IPS DF 6.9 (cell line): ENCODE measurements at regions not wholly inside any gene's neighbourhood (a gene's known extent, or its start where the extent isn't known, plus 50 kb on each side); places are given as distances from the start of the nearest gene placed in this dataset.
"Not testable (repeated sequence)": the region's sequence is repeated elsewhere in the genome, so short reads cannot be mapped to it uniquely, and the experiment has no call there.

Experiments used
- DNase-seq: peaks from one replicate; pipeline ENCODE4 v3.0.0-alpha.2; 2013; ENCODE audit warnings: low read depth, low spot score
- H3K27ac ChIP-seq: one replicate; pipeline ENCODE4 v1.5.1; 2013; ENCODE audit warnings: low read length, control low read depth
- H3K27me3 ChIP-seq: 2 replicates; pipeline ENCODE4 v1.6.1; 2013; ENCODE audit warnings: mild to moderate bottlenecking, low read length; ENCODE audit not compliant: control insufficient read depth, insufficient read depth
- H3K36me3 ChIP-seq: 2 replicates; pipeline ENCODE4 v1.6.1; 2013; ENCODE audit warnings: low read length; ENCODE audit not compliant: control insufficient read depth, insufficient read depth
- H3K4me1 ChIP-seq: 2 replicates; pipeline ENCODE4 v1.6.1; 2013; ENCODE audit warnings: low read length; ENCODE audit not compliant: control insufficient read depth, insufficient read depth
- H3K4me3 ChIP-seq: 2 replicates; pipeline ENCODE4 v1.5.1; 2013; ENCODE audit warnings: mild to moderate bottlenecking, low read length
- H3K9me3 ChIP-seq: 2 replicates; pipeline ENCODE4 v1.6.1; 2013; ENCODE audit warnings: low read length, inconsistent platforms; ENCODE audit not compliant: control insufficient read depth, insufficient read depth
- WGBS: extraction: QIAGEN DNeasy Blood & Tissue Kit; methylation state at CpG from one replicate; pipeline ENCODE4 v1.1.7; 2013; ENCODE audit warnings: mixed read lengths, missing lambda C conversion rate; ENCODE audit not compliant: insufficient read length, insufficient coverage; 5-methylcytosine and 5-hydroxymethylcytosine counted together

DNA sequence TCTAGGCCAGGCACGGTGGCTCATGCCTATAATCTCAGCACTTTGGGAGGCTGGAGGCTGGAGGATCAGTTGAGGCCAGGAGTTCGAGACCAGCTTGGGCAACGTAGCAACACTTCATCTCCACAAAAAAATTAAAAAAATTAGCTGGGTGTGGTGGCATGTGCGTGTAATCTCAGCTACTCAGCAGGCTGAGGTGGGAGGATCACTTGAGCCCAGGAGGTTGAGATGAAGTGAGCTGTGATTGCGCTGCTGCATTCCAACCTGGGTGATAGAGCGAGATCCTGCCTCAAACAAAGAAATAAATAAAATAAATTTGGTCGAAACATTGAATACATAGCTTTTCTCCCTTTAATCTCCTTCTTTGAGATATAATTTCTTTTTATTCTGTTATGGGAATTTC is 80.6 kb upstream of the ITGB1 start:
- Histone ChIP-seq H3K9me3 (no peaks in the 10 kb centered on the region), H3K27me3 (no peaks in the 10 kb centered on the region), H3K4me1 (peaks cover 3% of the 10 kb centered on the region), H3K4me3 (no peak overlapping the region), H3K36me3 (no peaks in the 10 kb centered on the region), H3K27ac (no peak overlapping the region)
- no CpG with 5 or more reads among the region's 7 CpGs for WGBS
- DNase-seq = no peak

DNA sequence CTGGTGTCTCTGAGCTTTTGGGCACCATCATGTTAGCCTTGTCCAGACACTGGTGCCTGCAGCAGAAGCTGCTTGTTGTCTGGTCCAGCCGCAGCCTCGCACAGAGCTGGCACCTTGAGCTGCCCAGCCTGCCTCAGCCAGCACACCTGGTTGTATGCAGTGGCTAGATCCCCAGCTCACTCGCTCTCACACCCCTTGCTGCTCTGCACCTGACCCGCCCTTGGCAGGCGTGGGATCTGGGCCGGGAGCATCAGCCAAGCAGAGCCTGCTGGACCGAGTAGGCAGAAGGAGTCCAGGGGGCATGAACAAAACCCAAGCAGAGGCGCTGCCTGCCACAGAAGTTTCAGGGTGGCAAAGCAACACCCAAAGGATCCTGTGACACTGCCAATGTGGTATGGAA is 79.7 kb upstream of the ITGB1 start:
- no peaks in the 10 kb centered on the region for H3K9me3 ChIP-seq
- DNase-seq = no peak
- no peaks in the 10 kb centered on the region for H3K36me3 ChIP-seq
- H3K4me1 ChIP-seq = peaks cover 3% of the 10 kb centered on the region
- H3K27ac ChIP-seq = no peak overlapping the region
- no peak overlapping the region for H3K4me3 ChIP-seq
- WGBS = no CpG with 5 or more reads among the region's 8 CpGs
- no peaks in the 10 kb centered on the region for H3K27me3 ChIP-seq

DNA sequence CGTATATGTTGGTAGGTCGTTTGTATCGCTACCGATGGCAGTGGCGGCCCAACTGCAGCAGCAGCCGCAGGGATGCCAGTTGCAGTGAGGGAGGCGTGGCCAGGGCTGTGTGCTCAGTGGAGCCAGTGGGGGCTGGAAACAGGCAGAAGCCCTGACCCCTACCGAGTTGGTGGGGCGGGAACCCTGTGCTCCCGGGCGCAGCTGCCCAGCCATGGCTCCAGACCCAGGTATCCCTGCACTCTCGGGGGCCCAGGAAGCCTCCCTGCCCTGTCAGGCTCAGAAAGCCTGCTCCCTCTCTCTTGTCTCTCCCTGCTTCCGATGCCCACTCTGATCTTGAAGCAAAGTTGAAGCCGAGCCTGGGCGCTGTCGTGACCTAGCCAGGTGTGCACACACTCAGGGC is 78.6 kb upstream of the ITGB1 start:
- WGBS = no CpG with 5 or more reads among the region's 16 CpGs
- no peak overlapping the region for H3K4me3 ChIP-seq

DNA sequence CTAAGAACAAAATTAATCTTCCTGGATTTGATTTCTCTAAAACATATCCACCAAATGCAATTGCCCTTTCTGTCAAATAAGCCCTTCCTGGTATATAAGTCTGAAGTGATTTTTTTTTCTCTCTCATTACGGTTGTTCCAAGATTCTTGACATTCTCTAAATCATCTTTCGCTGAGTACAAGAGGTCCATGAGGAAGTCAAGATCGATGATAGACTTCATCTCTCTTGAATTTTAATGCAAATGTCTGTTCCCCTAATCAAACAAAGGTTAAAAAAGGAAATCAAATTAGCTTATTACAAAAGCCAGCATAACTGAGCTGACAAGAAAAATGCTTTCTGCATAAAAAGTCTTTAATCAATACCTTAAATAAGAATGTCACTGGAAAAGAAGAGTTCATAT is 77.4 kb upstream of the ITGB1 start:
- Histone ChIP-seq H3K27me3 (no peaks in the 10 kb centered on the region), H3K4me1 (peaks cover 2% of the 10 kb centered on the region; the same call in 1 of the 2 replicates), H3K4me3 (no peak overlapping the region), H3K9me3 (no peaks in the 10 kb centered on the region; the same call in 1 of the 2 replicates), H3K27ac (no peak overlapping the region), H3K36me3 (no peaks in the 10 kb centered on the region)
- no CpG with 5 or more reads among the region's 3 CpGs for WGBS
- no peak for DNase-seq

More for the DNA sequence above, 78.6 kb upstream of the ITGB1 start:
- H3K9me3 ChIP-seq = no peaks in the 10 kb centered on the region
- DNase-seq = no peak
- H3K27me3 ChIP-seq = no peaks in the 10 kb centered on the region
- peaks cover 2% of the 10 kb centered on the region for H3K4me1 ChIP-seq
- H3K27ac ChIP-seq = no peak overlapping the region
- H3K36me3 ChIP-seq = no peaks in the 10 kb centered on the region

DNA sequence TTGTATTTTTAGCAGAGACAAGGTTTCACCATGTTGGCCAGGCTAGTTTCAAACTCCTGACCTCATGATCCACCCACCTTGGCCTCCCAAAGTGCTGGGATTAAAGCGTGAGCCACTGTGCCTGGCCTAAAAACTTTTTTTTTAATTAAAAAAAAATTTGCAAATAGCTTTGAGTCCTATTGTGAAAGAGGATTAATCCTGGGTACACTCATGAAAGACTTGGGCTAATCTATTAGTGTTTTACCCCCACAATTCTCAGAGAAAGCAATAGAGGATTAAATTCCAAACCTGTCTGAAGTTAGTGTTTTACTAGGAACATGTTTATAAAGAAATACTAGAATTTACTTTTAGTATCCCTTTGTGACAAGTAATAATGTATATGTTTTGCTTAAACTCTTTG is 76.9 kb upstream of the ITGB1 start:
- no peak for DNase-seq
- H3K9me3 ChIP-seq = no peaks in the 10 kb centered on the region; the same call in 1 of the 2 replicates
- no CpG with 5 or more reads among the region's 1 CpG for WGBS
- H3K4me3 ChIP-seq = no peak overlapping the region
- H3K4me1 ChIP-seq = peaks cover 2% of the 10 kb centered on the region; the same call in 1 of the 2 replicates
- H3K27me3 ChIP-seq = no peaks in the 10 kb centered on the region
- H3K36me3 ChIP-seq = no peaks in the 10 kb centered on the region
- no peak overlapping the region for H3K27ac ChIP-seq

DNA sequence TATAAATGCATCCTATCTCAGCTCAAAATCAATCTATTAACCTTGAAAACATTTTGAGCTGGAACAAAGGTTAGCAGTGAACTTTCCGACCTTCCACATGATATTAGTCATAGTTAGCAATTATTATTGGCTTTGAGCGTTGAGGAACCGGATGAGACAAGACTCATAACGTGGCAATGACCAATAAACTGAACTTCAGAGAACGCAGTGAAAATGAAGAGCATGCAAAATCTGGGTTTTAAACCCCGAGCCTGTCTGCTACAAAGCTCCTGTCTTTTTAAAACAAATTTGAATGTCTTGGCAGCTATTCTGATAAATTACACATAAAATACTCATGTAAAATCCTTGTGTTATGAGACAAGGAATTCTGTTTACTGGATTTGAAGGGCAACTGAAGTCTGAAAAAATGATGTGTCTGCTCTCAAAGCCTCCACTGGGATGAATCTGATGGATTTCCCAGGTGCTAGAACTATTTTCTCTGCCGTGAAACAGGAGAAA is 74.7 kb upstream of the ITGB1 start:
- H3K9me3 ChIP-seq = no peaks in the 10 kb centered on the region; the same call in 1 of the 2 replicates
- no peak for DNase-seq
- peaks cover 2% of the 10 kb centered on the region; the same call in 1 of the 2 replicates for H3K4me1 ChIP-seq
- WGBS = no CpG with 5 or more reads among the region's 7 CpGs
- no peak overlapping the region for H3K4me3 ChIP-seq
- H3K36me3 ChIP-seq = no peaks in the 10 kb centered on the region
- no peak overlapping the region for H3K27ac ChIP-seq
- H3K27me3 ChIP-seq = no peaks in the 10 kb centered on the region

DNA sequence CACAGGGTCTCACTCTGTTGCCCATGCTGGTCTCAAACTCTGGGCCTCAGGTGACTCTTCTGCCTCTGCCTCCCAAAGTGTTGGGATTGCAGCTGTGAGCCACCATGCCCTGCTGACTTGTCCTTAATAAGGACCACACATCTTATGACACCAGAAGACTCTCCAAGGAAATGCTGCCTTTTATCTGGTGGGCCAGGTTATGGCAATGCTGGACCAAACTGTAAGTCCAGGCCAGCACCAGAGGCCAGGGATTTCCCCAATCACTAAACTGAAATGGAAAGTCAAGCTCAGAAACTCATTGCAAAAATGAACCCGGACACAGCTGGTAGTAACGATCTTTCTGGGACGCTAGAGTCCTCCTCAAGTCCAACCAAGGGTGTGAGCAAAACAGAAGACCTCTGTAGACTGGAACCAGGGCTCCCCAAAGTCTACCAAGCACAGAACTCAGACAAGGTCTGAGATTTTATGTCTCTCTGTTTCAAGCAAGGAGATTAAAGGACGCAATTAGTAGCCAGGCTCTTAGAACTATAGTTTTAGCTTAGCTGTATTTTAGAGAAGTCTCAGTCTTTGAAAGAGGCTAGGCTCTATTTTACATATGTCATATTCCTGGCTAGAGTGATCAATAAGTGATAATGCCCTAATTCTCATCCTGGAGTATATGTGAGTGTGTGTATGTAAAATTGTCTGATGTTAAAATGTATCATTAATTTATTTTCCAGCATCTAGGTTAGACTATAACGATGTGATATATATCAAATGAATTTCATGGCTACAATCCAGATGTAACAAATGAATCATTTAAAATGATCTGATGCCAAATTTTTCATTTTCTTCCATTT is 74.0 kb upstream of the ITGB1 start:
- no CpG with 5 or more reads among the region's 5 CpGs for WGBS
- Histone ChIP-seq H3K4me1 (peaks cover 2% of the 10 kb centered on the region; the same call in 1 of the 2 replicates), H3K9me3 (no peaks in the 10 kb centered on the region; the same call in 1 of the 2 replicates), H3K27me3 (no peaks in the 10 kb centered on the region), H3K27ac (no peak overlapping the region), H3K4me3 (no peak overlapping the region), H3K36me3 (no peaks in the 10 kb centered on the region)
- DNase-seq = no peak

DNA sequence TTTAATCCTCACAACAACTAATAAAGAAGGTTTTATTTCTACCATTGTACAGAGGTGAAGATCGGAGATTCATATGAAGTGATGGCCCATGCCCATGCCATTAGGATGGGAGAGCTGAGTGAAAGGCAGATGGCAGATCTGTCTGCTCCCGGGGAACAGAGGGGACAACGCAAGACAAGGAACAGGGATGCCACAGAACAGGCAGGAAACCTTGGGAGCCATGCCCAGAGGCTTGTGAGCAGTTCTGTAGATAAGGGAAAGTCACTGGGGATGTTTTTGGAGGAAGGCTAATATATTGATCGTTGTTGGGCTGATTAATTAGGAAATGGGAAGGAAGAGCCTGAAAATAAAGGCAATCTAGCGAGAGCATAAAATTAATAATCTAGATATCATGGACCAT is 73.1 kb upstream of the ITGB1 start:
- Histone ChIP-seq H3K27me3 (no peaks in the 10 kb centered on the region), H3K4me3 (no peak overlapping the region), H3K9me3 (no peaks in the 10 kb centered on the region; the same call in 1 of the 2 replicates), H3K4me1 (no peaks in the 10 kb centered on the region), H3K36me3 (no peaks in the 10 kb centered on the region), H3K27ac (no peak overlapping the region)
- DNase-seq = no peak
- WGBS = no CpG with 5 or more reads among the region's 5 CpGs

DNA sequence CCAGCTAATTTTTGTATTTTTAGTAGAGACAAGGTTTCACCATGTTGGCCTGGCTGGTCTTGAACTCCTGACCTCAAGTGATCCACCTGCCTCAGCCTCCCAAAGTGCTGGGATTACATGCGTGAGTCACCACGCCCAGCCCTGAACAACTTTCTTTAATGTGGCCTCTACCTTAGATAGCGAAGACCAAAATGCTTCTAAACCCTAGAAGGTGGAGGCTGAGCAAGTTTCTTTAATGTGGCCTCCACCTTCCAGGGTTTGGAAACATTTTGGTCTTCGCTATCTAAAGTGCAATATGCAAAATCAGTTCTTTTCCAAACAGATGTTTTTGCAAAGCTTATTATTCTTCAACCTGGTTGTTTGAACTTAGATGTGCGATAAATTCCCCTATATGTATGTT is 70.5 kb upstream of the ITGB1 start:
- H3K9me3 ChIP-seq, H3K27ac ChIP-seq, H3K36me3 ChIP-seq, DNase-seq, H3K4me1 ChIP-seq, H3K4me3 ChIP-seq, H3K27me3 ChIP-seq: not testable (repeated sequence)
- no CpG with 5 or more reads among the region's 5 CpGs for WGBS

DNA sequence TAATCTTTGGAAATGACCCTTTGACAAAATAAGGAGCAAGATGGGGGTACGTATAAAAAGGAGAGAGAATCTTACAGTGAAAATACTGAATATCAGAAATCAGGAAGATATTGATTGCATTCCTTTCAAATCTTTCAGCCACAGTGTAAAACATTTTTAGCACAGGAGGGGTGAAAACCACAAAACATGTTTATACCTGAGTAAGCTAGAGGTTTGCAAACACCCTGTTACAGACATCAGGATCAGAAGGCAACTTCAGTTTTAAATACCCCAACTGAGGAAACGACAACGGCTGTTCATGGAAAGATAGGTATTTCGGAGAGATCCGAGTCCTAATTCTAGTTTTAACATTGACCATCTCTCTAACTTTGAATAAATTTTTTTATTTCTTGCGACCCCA is 69.1 kb upstream of the ITGB1 start:
- Histone ChIP-seq H3K4me3 (no peak overlapping the region), H3K27me3 (no peaks in the 10 kb centered on the region), H3K27ac (no peak overlapping the region), H3K9me3 (no peaks in the 10 kb centered on the region; the same call in 1 of the 2 replicates), H3K4me1 (no peaks in the 10 kb centered on the region), H3K36me3 (no peaks in the 10 kb centered on the region)
- no peak for DNase-seq
- WGBS = no CpG with 5 or more reads among the region's 6 CpGs
